ENCODE measurements at regions not wholly inside any gene's neighbourhood (a gene's known extent, or its start where the extent isn't known, plus 50 kb on each side); places are given as distances from the start of the nearest gene placed in this dataset.

- no peak for DNase-seq
- no peak for ATAC-seq (ENCODE audit: low read depth)
- Mint-ChIP-seq H3K27ac (no peak overlapping the region), H3K9me3 (no peaks in the 10 kb centered on the region), H3K4me3 (no peak overlapping the region), H3K27me3 (peaks cover 8% of the 10 kb centered on the region), H3K36me3 (ENCODE audit: low read depth) (no peaks in the 10 kb centered on the region), H3K4me1 (no peaks in the 10 kb centered on the region)
- CTCF ChIA-PET = no interaction called here
- POLR2A ChIA-PET = no interaction called here
- TF ChIP-seq CTCF (IDR thresholded peaks at IDR 0.05) = no peak
- intact Hi-C loops (cut with micrococcal nuclease) = no loop called here
Measured at GRCh38 chr9:69980041-69980440, 63.6 kb upstream of the MAMDC2 start.

- intact Hi-C loops (cut with micrococcal nuclease) = no loop called here
- H3K4me1 Mint-ChIP-seq = no peaks in the 10 kb centered on the region
- ATAC-seq (ENCODE audit: low read depth) (no peak), DNase-seq (no peak)
- peaks cover 6% of the 10 kb centered on the region for H3K27me3 Mint-ChIP-seq
- H3K27ac Mint-ChIP-seq = no peak overlapping the region
- no peak for TF ChIP-seq CTCF (IDR thresholded peaks at IDR 0.05)
- H3K4me3 Mint-ChIP-seq = no peak overlapping the region
- H3K9me3 Mint-ChIP-seq = no peaks in the 10 kb centered on the region
- CTCF ChIA-PET = no interaction called here
- POLR2A ChIA-PET = no interaction called here
- no peaks in the 10 kb centered on the region for H3K36me3 Mint-ChIP-seq (ENCODE audit: low read depth)
Measured at GRCh38 chr9:69980591-69980990, 63.1 kb upstream of the MAMDC2 start.

GRCh38 chr9:69981686-69982445 is 61.8 kb upstream of the MAMDC2 start:
- Mint-ChIP-seq H3K4me1 (no peaks in the 10 kb centered on the region), H3K4me3 (no peak overlapping the region), H3K27ac (no peak overlapping the region), H3K9me3 (no peaks in the 10 kb centered on the region), H3K36me3 (ENCODE audit: low read depth) (no peaks in the 10 kb centered on the region), H3K27me3 (no peaks in the 10 kb centered on the region)
- ChIA-PET POLR2A (no interaction called here), CTCF (interaction anchor here (0.9 to 1.6 kb wide), 3 partner anchors 10 to 621 kb away, joined by 3 to 5 read pairs (median 3); no protein-coding TSS in a partner anchor)
- no peak for TF ChIP-seq CTCF (IDR thresholded peaks at IDR 0.05)
- intact Hi-C loops (cut with micrococcal nuclease) = no loop called here
- ATAC-seq (ENCODE audit: low read depth) (no peak), DNase-seq (no peak)

GRCh38 chr9:69984831-69985230 is 58.8 kb upstream of the MAMDC2 start:
- Mint-ChIP-seq H3K27me3 (no peaks in the 10 kb centered on the region), H3K27ac (no peak overlapping the region), H3K4me3 (no peak overlapping the region), H3K4me1 (no peaks in the 10 kb centered on the region), H3K36me3 (ENCODE audit: low read depth) (no peaks in the 10 kb centered on the region), H3K9me3 (no peaks in the 10 kb centered on the region)
- TF ChIP-seq CTCF (IDR thresholded peaks at IDR 0.05) = no peak
- DNase-seq (no peak), ATAC-seq (ENCODE audit: low read depth) (no peak)
- intact Hi-C loops (cut with micrococcal nuclease) = no loop called here
- ChIA-PET CTCF (no interaction called here), POLR2A (no interaction called here)

GRCh38 chr9:69985971-69986370 is 57.7 kb upstream of the MAMDC2 start:
- intact Hi-C loops (cut with micrococcal nuclease) = no loop called here
- ATAC-seq (ENCODE audit: low read depth) = no peak
- Mint-ChIP-seq H3K36me3 (ENCODE audit: low read depth) (no peaks in the 10 kb centered on the region), H3K4me1 (no peaks in the 10 kb centered on the region), H3K27me3 (peaks cover 2% of the 10 kb centered on the region), H3K9me3 (no peaks in the 10 kb centered on the region), H3K4me3 (no peak overlapping the region), H3K27ac (no peak overlapping the region)
- TF ChIP-seq CTCF (IDR thresholded peaks at IDR 0.05) = no peak
- ChIA-PET CTCF (no interaction called here), POLR2A (no interaction called here)
- DNase-seq = no peak

Measured in activated B cell treated with CpG ODN at 0.5 μM for 24 hours (primary cell).